ENCODE measurements at regions not wholly inside any gene's neighbourhood (a gene's known extent, or its start where the extent isn't known, plus 50 kb on each side); places are given as distances from the start of the nearest gene placed in this dataset.

- Histone ChIP-seq H3K9me3 (ENCODE audit: control insufficient read depth in 2 of 3, insufficient read depth in 1 of 3, low read length in 3 of 3) (no peaks in the 10 kb centered on the region), H3K9ac (ENCODE audit: low read length in 3 of 3) (no peak overlapping the region), H3K27ac (ENCODE audit: low read depth in 2 of 2, low read length in 2 of 2) (no peak overlapping the region), H3K36me3 (ENCODE audit: control insufficient read depth in 2 of 3, insufficient read depth in 3 of 3, low read length in 3 of 3) (no peaks in the 10 kb centered on the region), H3K4me1 (ENCODE audit: control insufficient read depth in 2 of 3, insufficient read depth in 2 of 3, low read depth in 1 of 3, low read length in 3 of 3) (no peaks in the 10 kb centered on the region), H3K4me3 (ENCODE audit: low read length in 3 of 3) (no peak overlapping the region), H3K27me3 (ENCODE audit: control insufficient read depth, insufficient read depth, low read length) (no peaks in the 10 kb centered on the region)
- intact Hi-C loops (cut with DNase I), result no loop called here
- FAIRE-seq, result no peak
- DNase-seq, result no peak
- no peak for TF ChIP-seq CTCF (IDR thresholded peaks at IDR 0.05; ENCODE audit: borderline replicate concordance, extremely low read depth, insufficient read depth)
Observed at GRCh38 chr2:211084352-211084751, 528.0 kb downstream of the CPS1 start.

GRCh38 chr2:211085056-211085680, 528.8 kb downstream of the CPS1 start:
- DNase-seq (peak in 2 of 5 donors; percentile 35), FAIRE-seq (no peak)
- no peak overlapping the region for H3K9ac ChIP-seq (ENCODE audit: low read length in 3 of 3)
- H3K36me3 ChIP-seq (ENCODE audit: control insufficient read depth in 2 of 3, insufficient read depth in 3 of 3, low read length in 3 of 3), result no peaks in the 10 kb centered on the region
- H3K27me3 ChIP-seq (ENCODE audit: control insufficient read depth, insufficient read depth, low read length), result no peaks in the 10 kb centered on the region
- H3K4me1 ChIP-seq (ENCODE audit: control insufficient read depth in 2 of 3, insufficient read depth in 2 of 3, low read depth in 1 of 3, low read length in 3 of 3), result no peaks in the 10 kb centered on the region
- no peaks in the 10 kb centered on the region for H3K9me3 ChIP-seq (ENCODE audit: control insufficient read depth in 2 of 3, insufficient read depth in 1 of 3, low read length in 3 of 3)
- no peak overlapping the region for H3K4me3 ChIP-seq (ENCODE audit: low read length in 3 of 3)
- TF ChIP-seq CTCF (IDR thresholded peaks at IDR 0.05; ENCODE audit: borderline replicate concordance, extremely low read depth, insufficient read depth), result peak; percentile 34
- intact Hi-C loops (cut with DNase I), result no loop called here
- no peak overlapping the region for H3K27ac ChIP-seq (ENCODE audit: low read depth in 2 of 2, low read length in 2 of 2)

- FAIRE-seq, result no peak
Observed at GRCh38 chr2:211086049-211086448, 529.6 kb downstream of the CPS1 start.

More at GRCh38 chr2:211086049-211086448, 529.6 kb downstream of the CPS1 start:
- Histone ChIP-seq H3K27ac (ENCODE audit: low read depth in 2 of 2, low read length in 2 of 2) (no peak overlapping the region), H3K9ac (ENCODE audit: low read length in 3 of 3) (no peak overlapping the region), H3K9me3 (ENCODE audit: control insufficient read depth in 2 of 3, insufficient read depth in 1 of 3, low read length in 3 of 3) (no peaks in the 10 kb centered on the region), H3K4me3 (ENCODE audit: low read length in 3 of 3) (no peak overlapping the region), H3K36me3 (ENCODE audit: control insufficient read depth in 2 of 3, insufficient read depth in 3 of 3, low read length in 3 of 3) (no peaks in the 10 kb centered on the region), H3K27me3 (ENCODE audit: control insufficient read depth, insufficient read depth, low read length) (no peaks in the 10 kb centered on the region), H3K4me1 (ENCODE audit: control insufficient read depth in 2 of 3, insufficient read depth in 2 of 3, low read depth in 1 of 3, low read length in 3 of 3) (no peaks in the 10 kb centered on the region)
- no peak for TF ChIP-seq CTCF (IDR thresholded peaks at IDR 0.05; ENCODE audit: borderline replicate concordance, extremely low read depth, insufficient read depth)
- no peak for DNase-seq
- intact Hi-C loops (cut with DNase I), result no loop called here
